NCI-H2029 (cell line): ENCODE measurements at regions not wholly inside any gene's neighbourhood (a gene's known extent, or its start where the extent isn't known, plus 50 kb on each side); places are given as distances from the start of the nearest gene placed in this dataset.
"Not testable (repeated sequence)": the region's sequence is repeated elsewhere in the genome, so short reads cannot be mapped to it uniquely, and the experiment has no call there.

Experiments
- DNase-seq: peaks from one replicate; lab custom pipeline; 2025; lab: John Stamatoyannopoulos, UW

- DNase-seq, result no peak
Measured at GRCh38 chr3:87793337-87793877, 265.4 kb downstream of the CGGBP1 start.

DNA sequence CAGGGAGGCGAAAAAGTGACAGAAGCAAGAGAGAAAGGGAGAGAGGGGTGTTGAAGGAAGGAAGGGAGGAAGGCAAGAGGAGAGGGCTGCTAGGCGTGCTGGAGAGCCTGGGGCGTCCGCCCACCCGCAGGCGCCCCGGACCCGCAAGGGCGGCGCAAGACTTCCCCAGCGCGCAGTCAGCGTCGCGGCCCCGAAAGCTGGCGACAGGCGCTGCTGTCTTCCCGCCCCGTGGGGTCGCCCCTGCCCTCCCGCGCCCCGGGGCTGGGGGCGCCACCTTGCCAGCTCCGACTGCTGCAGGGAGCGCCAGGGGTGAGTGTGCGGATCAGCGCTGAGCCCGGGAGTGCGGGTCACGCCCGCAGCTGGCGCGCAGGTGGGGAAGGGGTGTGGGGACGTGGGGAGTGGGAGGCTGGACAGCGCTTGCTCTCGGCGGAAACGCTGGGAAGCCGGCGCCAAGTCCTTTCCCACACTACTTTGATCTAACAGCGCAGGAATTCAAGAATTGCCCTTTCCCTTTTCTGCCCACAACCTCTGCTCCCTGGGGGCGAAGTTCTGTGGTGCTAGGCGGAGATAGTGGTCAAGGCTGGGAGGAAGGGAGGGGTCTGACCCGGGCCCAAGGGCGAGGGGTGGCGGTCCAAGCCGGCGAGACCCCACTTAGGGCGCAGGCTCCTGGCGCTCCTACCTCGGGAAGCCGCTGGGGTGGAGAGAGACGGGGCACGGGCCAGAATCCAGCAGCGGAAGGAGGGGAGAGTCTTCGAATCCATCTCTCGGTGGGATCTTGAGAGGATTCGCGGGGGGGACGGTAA is 266.1 kb downstream of the CGGBP1 start, which contains the start of gene HTR1F:
Gene HTR1F (plus strand): TSS at position 173 of the 803 bp plus-strand sequence.
- no peak for DNase-seq

DNA sequence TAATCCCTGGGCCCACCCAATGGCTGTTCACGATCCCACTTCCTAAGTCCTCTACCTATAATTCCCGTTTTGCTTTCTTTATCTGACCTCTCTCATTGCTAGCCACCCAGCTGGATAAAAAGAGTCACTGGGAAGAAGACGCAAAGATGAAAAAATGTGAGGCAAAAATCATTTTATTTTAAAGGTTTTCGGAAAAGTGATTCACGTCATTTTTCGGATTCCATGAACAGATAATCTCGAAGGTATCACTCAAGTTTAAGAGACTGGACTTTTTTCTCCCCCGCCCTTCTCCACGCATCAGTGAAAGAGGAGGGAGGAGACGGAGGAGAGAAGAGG is 266.6 kb downstream of the CGGBP1 start:
- no peak for DNase-seq

DNA sequence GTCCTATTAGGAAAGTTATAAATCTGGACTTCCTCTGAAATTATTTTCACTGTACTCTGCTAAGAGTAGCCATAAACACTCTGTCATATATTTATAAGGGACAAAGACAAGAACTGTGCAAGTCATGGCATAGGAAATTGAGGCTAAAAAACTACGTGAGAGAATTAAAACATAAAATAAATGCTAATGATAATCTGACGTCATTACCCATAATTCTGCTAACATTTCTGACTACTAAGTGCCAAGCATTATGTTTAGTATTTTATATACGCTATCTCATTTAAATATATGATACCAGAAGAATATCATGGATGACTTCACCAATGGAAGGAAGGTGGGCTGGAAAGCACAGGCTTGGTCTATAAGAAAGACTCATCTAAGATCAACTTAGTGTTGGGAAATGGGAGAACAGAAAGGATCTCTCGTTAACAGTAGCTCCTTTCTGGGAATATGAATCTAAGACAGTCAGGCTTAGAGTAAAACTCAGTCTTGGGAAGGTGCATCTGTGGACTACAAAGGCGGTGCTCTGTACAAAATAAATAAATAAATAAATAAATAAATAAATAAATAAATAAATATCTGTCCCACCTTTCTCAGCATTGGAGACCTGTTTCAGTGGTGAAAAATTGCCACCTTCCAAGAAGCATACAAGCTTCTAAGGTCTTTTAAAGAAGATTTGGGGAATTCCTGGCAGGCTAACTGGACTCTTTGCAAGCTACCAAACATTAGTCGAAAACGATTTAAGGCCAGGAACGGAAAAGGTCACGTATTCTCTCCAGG is 267.4 kb downstream of the CGGBP1 start:
- DNase-seq, result no peak

DNA sequence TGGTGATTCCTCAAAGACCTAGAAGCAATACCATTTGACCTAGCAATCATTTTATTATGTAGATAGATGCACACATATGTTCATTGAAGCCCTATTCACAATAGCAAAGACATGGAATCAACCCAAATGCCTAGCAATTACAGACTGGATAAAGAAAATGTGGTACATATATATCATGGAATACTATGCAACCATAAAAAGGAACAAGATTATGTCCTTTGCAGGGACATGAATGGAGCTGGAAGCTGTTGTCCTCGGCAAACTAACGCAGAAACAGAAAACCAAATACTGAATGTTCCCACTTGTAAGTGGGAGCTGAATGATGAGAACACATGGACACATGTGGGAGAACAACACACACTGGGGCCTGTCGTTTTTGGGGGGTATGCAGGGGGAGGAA is 269.8 kb downstream of the CGGBP1 start:
- DNase-seq, result not testable (repeated sequence)

DNA sequence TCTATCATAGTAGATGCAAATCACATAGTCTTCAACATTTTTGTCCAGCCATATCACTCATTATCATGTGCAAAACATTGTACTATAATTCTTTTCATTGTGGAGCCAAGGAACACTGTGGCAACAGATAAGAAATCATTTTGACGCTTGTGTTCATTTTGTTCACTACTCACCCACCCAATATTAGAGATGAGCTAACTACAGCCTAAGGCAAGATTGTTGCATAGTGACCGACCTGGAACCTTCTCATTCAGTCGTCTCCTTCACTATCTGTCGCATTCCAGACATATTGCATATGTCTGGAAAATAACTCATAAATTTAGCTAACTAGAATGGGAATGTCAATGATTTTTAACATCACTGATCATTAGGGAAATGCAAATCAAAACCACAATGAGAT is 270.3 kb downstream of the CGGBP1 start:
- no peak for DNase-seq

- DNase-seq, result no peak
Measured at GRCh38 chr3:87780811-87781210, 278.0 kb downstream of the CGGBP1 start.

GRCh38 chr3:87778876-87779275 is 279.9 kb downstream of the CGGBP1 start:
- no peak for DNase-seq

- no peak for DNase-seq
Measured at GRCh38 chr3:87771337-87772192, 287.2 kb downstream of the CGGBP1 start.

- DNase-seq, result no peak
Measured at GRCh38 chr3:87766721-87767120, 292.1 kb downstream of the CGGBP1 start.

DNA sequence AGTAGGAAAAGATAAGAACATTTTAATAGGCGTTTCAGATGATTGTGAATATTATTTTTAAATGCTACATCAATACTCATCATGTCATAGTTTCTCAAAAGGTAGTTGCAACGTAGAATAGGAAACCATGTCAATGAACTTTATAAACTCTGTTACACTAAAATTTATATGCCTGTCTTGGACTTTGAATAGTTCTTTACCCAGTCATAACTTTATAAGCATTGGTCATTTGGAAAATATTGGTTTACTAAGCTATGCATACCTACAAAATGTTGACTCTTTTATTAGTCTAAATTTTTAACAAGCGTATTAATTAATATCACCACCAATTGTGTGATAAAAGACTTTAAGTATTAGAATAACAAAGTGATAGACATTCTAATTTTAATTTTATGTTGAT is 293.5 kb downstream of the CGGBP1 start:
- no peak for DNase-seq

DNA sequence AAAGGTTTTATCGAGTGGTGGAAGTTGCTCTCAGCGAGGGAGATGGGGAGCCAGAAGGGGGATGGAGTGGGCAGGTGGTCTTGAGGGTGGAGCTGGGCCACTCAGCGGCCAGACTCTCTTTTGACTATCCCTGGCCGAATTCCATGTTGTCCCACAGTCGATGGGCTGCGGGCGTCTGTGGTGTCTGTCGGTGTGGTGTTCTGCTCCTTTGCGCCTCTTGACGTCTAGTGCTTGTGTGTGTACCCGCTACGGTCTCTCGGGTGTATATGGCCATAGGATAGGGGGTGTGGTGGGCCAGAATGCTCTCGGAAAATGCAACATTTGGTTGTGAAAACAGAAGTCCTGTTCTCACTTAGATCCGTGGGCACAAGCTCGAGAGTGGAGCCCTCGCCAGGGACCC is 297.0 kb downstream of the CGGBP1 start:
- DNase-seq, result no peak

GRCh38 chr3:87761341-87761740 is 297.5 kb downstream of the CGGBP1 start:
- DNase-seq, result no peak

DNA sequence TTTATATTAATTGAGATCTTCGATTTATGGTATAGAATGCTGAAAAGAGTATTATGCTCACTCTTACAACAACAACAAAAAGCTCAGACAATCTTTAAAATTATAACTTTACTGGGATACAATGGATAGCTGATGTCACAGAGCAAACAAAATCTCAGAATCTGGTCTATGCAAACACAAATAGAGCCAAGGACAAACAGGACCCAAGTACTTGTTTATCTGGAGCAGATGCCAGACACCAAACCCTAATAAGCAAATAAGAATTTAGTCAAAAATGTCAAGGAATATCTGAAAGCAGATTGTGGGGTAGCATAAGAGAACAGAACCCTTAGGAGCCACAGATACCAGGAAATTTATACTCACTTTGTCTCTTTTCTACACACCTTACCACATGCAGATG is 302.2 kb downstream of the CGGBP1 start:
- no peak for DNase-seq

DNA sequence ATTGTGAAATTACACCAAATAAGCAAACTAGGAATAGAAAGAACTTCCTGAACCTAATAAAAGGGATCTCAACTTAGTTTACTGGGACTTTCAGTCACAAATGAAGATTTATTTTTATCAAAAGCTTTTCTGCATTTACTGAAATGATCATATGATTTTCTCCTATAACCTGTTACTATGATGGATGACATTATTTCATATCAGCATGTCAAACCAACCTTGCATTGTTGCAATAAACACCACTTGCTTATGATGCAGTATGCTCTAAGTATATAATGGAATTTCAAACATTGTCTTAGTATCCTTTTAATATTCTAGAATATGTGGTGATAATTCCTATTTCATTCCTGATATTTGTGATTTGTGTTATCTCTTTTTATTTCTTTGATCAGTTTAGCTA is 303.0 kb downstream of the CGGBP1 start:
- DNase-seq, result no peak

DNA sequence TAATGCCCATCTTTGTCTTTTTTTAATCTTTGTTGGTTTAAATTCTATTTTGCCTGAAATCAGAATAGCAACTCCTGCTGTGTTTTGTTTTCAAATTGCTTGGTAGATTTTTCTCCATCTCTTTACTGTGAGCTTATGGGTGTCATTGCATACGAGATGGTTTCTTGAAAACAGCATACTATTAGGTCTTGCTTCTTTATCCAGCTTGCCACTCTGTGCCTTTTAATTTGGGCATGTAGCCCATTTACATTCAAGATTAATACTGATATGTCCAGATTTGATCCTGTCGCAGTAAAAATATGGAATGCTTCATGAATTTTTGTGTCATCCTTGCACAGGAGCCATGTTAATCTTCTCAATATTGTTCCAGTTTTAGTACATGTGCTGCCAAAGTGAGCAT is 316.6 kb downstream of the CGGBP1 start:
- no peak for DNase-seq

DNA sequence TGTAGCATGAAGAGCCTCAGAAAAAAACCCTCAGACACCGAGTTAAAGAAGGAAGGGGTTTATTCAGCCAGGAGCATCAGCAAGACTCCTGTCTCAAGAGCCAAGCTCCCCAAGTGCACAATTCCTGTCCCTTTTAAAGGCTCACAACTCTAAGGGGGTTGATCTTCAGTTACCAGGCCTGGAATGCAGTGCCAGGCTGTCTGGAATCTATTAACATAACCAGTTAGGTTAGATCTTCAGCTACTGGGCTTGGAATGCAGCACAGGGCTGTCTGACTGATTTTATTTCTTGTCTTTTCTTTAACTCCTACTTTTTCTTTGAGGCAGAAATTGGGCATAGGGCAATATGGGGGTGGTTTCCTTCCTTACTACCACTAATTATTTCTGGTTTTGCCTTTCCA is 317.9 kb downstream of the CGGBP1 start:
- DNase-seq, result not testable (repeated sequence)

- not testable (repeated sequence) for DNase-seq
Measured at GRCh38 chr3:87737817-87738216, 321.0 kb downstream of the CGGBP1 start.

DNA sequence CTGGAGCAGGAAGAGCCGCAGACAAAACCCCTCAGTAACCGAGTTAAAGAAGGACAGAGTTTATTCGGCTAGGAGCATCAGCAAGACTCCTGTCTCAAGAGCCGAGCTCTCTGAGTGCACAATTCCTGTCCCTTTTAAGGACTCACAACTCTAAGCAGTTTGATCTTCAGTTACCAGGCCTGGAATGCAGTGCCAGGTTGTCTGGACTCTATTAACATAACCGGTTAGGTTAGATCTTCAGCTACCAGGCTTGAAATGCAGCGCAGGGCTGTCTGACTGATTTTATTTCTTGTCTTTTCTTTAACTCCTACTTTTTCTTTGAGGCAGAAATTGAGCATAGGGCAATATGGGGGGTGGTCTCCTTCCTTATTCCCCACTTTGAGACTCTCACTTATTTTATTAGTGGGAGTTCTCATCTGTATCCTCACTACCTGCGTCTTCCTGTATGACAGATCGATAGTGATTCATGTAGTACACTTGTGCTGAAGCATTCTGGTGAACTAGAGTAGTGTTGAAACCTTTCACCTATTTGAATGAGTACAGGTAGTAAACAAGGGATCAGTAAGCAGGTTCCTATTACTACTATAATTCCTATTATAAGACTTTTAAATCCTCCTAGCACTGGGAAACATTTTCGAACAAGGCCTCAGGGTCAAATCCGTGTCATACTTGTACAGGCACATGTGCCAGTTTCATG is 325.0 kb downstream of the CGGBP1 start:
- no peak for DNase-seq

GRCh38 chr3:87732294-87732693 is 326.5 kb downstream of the CGGBP1 start:
- no peak for DNase-seq

DNA sequence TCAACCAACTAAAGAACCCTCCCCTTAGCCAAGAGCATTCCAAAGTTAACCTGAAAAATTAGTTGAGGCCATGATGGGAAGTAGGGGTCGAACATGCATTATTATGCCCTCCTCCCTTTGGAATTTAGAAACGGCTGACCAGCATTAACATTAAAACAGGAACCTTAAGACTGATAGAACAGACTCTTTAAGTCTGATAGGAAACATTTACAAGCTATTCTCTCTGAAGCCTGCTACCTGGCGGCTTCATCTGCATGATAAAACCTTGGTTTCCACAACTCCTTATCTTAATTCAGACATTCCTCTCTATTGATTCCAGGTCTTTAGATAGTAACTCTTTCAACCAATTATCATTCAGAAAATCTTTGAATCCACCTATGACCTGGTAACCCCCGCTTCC is 331.0 kb downstream of the CGGBP1 start:
- DNase-seq, result no peak

DNA sequence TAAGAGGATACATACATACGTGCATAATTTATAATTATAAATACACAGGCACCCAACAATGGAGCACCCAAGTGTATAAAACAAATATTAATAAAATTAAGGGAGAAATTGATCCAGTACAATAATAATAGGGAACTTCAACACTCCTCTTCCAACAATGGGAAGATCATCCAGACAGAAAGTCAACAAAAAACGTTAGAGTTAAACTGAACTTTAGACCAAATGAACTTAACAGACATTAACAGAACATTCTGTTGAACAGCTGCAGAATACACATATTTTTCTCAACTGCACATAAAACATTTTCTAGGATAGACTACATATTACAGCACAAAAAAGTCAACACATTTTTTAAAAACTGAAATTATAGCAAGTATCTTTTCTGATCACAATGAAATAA is 339.7 kb downstream of the CGGBP1 start:
- DNase-seq, result no peak
